Activated T-helper 1 cell treated with anti-CD3 and anti-CD28 coated beads, Interleukin-12 subunit alpha, Interleukin-12 subunit beta, Interleukin-2, Interleukin-4 antibody, amounts not matched to agents 30 ng/mL and 10 ng/mL and 1 ng/mL, durations not matched to agents 14 hours and 24 hours and 36 hours (primary cell): ENCODE measurements at regions not wholly inside any gene's neighbourhood (a gene's known extent, or its start where the extent isn't known, plus 50 kb on each side); places are given as distances from the start of the nearest gene placed in this dataset.
"Not testable (repeated sequence)": the region's sequence is repeated elsewhere in the genome, so short reads cannot be mapped to it uniquely, and the experiment has no call there.

Experiments
- DNase-seq: peaks from one replicate; pipeline ENCODE4 v3.0.0; 2021; ENCODE audit warnings: low spot score
- H3K27ac Mint-ChIP-seq: one replicate; pipeline ENCODE4 v1.8.0; 2021; ENCODE audit warnings: mild to moderate bottlenecking, mixed read lengths
- H3K27me3 Mint-ChIP-seq: one replicate; pipeline ENCODE4 v1.8.0; 2022; ENCODE audit warnings: mild to moderate bottlenecking, moderate library complexity, mixed read lengths; ENCODE audit not compliant: insufficient read depth
- H3K36me3 Mint-ChIP-seq: one replicate; pipeline ENCODE4 v1.8.0; 2021; ENCODE audit warnings: low read depth, mixed read lengths
- H3K4me1 Mint-ChIP-seq: one replicate; pipeline ENCODE4 v1.8.0; 2021; ENCODE audit warnings: low read depth, mixed read lengths
- H3K4me3 Mint-ChIP-seq: one replicate; pipeline ENCODE4 v1.8.0; 2021; ENCODE audit warnings: mild to moderate bottlenecking, moderate library complexity, mixed read lengths
- H3K9me3 Mint-ChIP-seq: one replicate; pipeline ENCODE4 v1.8.0; 2021; ENCODE audit warnings: mixed read lengths
- intact Hi-C: fragments of 100-400 bp; cut with micrococcal nuclease; formaldehyde crosslinking; loops from one replicate; pipeline ENCODE4 v1.15.1; 2024

DNA sequence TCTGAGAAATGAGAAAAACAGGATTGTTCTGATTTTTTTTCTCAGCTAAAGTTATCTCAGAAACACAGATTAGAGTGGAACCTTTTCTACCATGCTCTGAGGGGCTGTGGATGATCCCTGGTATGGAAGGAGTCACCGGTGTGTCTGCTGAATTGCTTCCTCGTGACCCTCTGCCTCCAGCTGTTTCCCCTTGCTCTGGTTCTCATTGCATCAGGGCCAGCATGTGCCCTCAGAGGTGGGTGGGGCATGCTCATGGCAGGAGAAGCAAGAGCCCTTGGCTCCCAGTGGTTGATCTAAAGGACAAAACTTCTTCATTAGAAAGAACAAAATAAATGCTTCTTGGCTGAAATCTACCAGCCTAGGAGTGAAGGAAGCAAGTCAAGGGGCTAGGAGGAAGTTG is 183.2 kb upstream of the HMCN1 start:
- Mint-ChIP-seq H3K27ac (no peak overlapping the region), H3K4me1 (peaks cover 4% of the 10 kb centered on the region), H3K27me3 (no peaks in the 10 kb centered on the region), H3K9me3 (peaks cover 15% of the 10 kb centered on the region), H3K36me3 (peaks cover 4% of the 10 kb centered on the region), H3K4me3 (no peak overlapping the region)
- no peak for DNase-seq
- intact Hi-C loops = no loop called here

DNA sequence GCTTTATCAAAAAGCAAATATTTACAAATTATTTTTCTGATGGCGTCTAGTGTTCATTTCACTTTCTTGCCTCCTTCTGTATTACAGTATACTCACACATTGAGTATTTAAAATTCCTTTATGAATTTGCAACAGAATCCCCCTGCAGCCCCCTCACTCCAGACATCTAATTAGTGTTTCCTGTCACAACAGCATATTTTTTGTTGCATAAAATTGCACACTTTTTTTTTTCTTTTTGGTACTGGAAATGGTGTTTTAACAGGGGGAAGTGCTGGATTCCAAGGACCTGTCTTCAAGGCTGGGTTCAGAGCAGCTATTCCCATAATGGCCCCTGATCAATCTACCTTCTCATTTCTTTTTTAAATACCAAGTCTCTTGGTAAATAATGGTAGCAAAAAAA is 184.3 kb upstream of the HMCN1 start:
- Mint-ChIP-seq H3K4me1 (peaks cover 4% of the 10 kb centered on the region), H3K36me3 (peaks cover 4% of the 10 kb centered on the region), H3K9me3 (peaks cover 15% of the 10 kb centered on the region), H3K27me3 (no peaks in the 10 kb centered on the region), H3K4me3 (no peak overlapping the region), H3K27ac (no peak overlapping the region)
- no peak for DNase-seq
- intact Hi-C loops = no loop called here

DNA sequence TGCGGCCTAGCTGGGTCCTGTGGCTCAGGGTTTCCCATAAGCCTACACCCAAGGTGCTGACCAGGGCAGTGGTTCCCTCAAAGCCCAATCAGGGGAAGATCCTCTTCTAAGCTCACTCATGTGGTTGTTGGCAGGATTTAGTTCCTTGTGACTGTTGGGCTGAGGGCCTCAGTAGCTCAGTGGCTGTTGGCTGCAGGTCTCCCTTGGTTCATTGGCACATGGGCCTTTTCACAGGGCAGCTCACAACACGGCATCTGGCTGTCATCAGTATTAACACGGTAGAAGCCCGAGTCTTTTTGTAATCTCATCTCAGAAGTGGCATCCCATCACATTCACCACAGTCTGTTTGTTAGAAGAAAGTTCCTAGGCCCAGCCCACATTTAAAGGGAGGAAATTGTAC is 188.2 kb upstream of the HMCN1 start:
- no peaks in the 10 kb centered on the region for H3K27me3 Mint-ChIP-seq
- H3K36me3 Mint-ChIP-seq = peaks cover 5% of the 10 kb centered on the region
- H3K4me1 Mint-ChIP-seq = peaks cover 4% of the 10 kb centered on the region
- no peak overlapping the region for H3K27ac Mint-ChIP-seq
- no peak overlapping the region for H3K4me3 Mint-ChIP-seq
- intact Hi-C loops = no loop called here
- H3K9me3 Mint-ChIP-seq = peaks cover 1% of the 10 kb centered on the region
- DNase-seq = no peak

DNA sequence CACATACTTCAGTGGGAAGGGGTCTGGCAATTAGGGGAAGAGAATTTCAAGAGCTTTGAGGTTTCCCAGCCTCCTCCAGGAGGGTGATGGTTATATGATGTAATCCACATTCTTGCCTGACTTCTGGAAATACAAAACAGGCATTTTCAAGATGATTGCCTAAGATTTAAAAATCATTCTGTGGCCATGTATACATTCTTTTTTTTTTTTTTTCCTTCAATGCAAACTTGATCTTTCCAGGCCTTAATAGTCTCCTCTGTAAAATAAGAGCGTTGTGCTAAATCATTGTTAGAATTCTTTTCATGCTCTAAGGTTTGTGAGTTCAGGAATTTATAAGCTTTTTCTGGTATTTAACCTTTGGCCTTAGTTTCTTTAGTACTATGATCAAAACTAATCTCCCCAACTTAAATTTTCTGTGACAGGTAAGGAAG is 192.3 kb upstream of the HMCN1 start:
- no peak overlapping the region for H3K27ac Mint-ChIP-seq

DNA sequence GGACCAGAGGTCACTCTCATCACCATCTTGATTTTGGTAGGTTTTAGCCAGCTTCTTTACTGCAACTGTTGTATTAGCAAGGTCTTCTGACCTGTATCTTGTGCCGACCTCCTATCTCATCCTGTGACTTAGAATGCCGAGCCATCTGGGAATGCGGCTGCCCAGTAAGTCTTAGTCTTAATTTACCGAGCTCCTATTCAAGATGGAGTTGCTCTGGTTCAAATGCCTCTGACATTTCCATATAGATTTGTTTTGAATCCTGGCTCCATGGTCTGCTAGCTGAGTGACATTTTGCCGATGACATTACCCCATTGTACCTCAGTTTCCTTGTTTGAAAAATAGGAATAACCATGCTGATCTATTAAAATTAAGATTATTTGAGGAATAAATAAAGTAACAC is 193.9 kb upstream of the HMCN1 start:
- Mint-ChIP-seq H3K27ac (no peak overlapping the region), H3K27me3 (peaks cover 1% of the 10 kb centered on the region), H3K36me3 (peaks cover 5% of the 10 kb centered on the region), H3K4me3 (no peak overlapping the region), H3K9me3 (peaks cover 19% of the 10 kb centered on the region), H3K4me1 (peaks cover 9% of the 10 kb centered on the region)
- DNase-seq = no peak
- intact Hi-C loops = no loop called here

More for the DNA sequence above, 192.3 kb upstream of the HMCN1 start:
- intact Hi-C loops = no loop called here
- Mint-ChIP-seq H3K9me3 (peaks cover 19% of the 10 kb centered on the region), H3K4me1 (peaks cover 9% of the 10 kb centered on the region), H3K36me3 (peaks cover 5% of the 10 kb centered on the region), H3K4me3 (no peak overlapping the region), H3K27me3 (no peaks in the 10 kb centered on the region)
- DNase-seq = no peak

DNA sequence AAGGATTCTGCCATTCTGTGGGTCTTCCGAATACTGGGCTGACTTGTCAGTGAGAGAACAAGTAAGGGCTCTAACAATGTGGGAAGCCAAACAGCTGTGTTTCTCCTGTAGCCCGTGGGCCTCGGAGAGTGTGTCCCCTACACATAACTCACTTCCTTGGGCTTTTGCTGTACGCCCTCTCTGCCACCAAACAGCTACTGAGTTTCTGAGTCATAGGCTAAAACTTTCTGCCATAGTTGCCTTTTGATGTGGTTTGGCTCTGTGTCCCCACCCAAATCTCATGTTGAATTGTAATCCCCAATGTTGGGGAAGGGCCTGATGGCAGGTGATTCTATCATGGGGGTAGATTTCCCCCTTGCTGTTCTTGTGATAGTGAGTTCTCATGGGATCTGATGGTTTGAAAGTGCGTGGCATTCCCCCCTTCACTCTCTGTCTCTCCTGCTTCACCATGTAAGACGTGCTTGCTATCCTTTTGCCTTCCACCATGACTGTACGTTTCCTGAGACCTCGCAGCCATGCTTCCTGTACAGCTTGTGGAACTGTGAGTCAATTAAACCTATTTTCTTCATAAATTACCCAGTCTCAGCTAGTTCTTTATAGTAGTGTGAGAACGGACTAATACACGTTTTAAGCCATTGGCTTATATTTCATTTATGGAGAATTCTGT is 194.8 kb upstream of the HMCN1 start:
- Mint-ChIP-seq H3K27me3 (peaks cover 1% of the 10 kb centered on the region), H3K4me3 (no peak overlapping the region), H3K27ac (peak overlapping the region; percentile 53), H3K4me1 (peaks cover 9% of the 10 kb centered on the region), H3K36me3 (peaks cover 5% of the 10 kb centered on the region), H3K9me3 (peaks cover 19% of the 10 kb centered on the region)
- intact Hi-C loops = no loop called here
- no peak for DNase-seq

DNA sequence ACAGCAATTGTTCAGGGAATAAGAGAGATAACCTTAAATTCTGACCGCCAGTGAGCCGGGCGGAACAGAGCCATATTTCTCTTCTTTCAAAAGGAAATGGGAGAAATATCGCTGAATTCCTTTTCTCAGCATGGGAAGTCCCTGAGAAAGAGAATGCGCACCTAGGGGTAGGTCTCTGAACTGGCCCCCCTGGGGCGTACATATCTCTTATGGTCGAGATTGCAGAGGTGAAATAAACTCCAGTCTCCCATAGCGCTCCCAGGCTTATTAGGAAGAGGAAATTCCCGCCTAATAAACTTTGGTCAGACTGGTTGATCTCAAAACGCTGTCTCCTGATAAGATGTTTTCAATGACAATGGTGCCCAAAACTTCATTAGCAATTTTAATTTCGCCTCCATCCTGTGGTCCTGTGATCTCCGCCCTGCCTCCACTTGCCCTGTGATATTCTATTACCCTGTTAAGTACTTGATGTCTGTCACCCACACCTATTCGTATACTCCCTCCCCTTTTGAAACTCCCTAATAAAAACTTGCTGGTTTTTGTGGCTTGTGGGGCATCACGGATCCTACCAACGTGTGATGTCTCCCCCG is 195.8 kb upstream of the HMCN1 start:
- H3K4me3 Mint-ChIP-seq, H3K27me3 Mint-ChIP-seq, DNase-seq, H3K36me3 Mint-ChIP-seq, H3K27ac Mint-ChIP-seq, intact Hi-C loops, H3K4me1 Mint-ChIP-seq: not testable (repeated sequence)
- peaks cover 19% of the 10 kb centered on the region for H3K9me3 Mint-ChIP-seq

DNA sequence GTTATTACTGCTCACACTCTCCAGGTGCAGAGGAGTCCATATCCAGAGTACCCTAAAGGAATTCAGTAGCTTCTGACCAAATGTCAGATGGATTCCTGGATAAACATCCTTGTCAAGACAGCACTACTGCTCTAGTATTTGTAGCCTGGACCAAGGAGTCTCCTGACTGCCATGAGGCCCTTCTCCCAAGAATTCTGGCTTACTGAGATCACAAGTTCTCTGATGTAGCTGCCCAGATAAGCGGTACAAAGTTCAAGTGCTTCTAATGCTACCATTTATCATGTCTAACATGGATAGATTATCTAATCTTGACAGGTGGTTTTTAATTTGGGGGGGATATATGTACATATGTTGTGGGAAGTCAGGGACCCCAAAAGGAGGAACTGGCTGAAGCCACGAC is 196.6 kb upstream of the HMCN1 start:
- no peak for DNase-seq
- Mint-ChIP-seq H3K9me3 (peaks cover 19% of the 10 kb centered on the region), H3K36me3 (peaks cover 5% of the 10 kb centered on the region), H3K4me1 (peaks cover 9% of the 10 kb centered on the region), H3K27ac (no peak overlapping the region), H3K4me3 (no peak overlapping the region), H3K27me3 (peaks cover 1% of the 10 kb centered on the region)
- intact Hi-C loops = no loop called here

DNA sequence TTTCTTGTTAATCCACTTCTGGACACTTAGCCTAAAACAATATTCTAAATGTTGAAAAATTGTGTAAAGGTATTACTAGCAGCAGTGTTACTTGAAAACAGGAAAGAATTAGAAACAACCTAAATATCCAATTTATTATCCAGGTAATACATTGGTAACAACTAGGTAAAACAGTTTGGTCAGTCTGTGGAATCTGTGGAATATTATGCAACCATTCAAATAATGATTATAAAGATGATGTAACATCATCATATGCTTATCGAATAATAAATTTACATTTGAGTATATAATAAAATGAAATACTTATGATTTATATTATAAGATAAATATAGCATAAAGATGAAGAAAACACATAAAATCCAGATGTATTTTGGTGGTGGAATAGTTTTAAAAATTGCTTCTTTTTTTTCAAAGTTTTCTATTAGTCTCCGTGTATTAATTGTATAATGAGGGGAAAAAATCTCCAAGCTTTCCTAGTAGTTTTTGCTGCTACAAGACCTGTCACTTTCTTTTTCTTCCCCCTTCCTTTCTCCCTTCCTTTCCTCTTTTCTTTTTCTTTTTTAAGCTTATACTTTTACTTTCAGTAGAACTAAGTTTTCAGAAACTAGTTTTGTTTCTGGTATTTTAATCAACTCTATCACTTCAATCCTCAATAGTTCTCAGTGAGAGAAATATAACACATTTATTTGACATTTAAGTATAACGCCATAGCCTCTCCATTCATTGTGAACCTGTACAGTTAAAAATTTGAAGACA is 197.8 kb upstream of the HMCN1 start:
- no peak for DNase-seq
- H3K36me3 Mint-ChIP-seq = peaks cover 4% of the 10 kb centered on the region
- H3K9me3 Mint-ChIP-seq = peaks cover 23% of the 10 kb centered on the region
- no peak overlapping the region for H3K4me3 Mint-ChIP-seq
- peaks cover 9% of the 10 kb centered on the region for H3K4me1 Mint-ChIP-seq
- peaks cover 1% of the 10 kb centered on the region for H3K27me3 Mint-ChIP-seq
- H3K27ac Mint-ChIP-seq = no peak overlapping the region
- intact Hi-C loops = no loop called here

DNA sequence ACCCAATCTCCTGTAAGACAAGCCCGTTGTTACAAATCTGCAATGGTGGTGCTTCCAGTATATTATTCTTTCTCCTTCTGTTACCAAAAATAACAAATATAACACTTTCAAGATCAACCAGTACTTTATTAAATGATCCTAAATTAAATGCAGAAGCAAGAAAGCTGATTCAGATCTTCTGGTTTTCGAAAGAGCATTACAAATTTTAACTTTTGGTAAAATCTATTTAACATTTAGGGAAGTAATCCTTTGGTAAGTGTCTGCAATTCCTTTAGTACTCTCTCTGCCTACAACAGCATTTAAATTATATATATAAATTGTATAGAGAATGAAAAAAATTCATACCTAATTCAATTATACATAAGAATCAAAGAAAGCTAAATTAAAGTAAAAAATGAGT is 198.6 kb upstream of the HMCN1 start:
- H3K4me3 Mint-ChIP-seq = no peak overlapping the region
- no peak overlapping the region for H3K27ac Mint-ChIP-seq
- intact Hi-C loops = no loop called here
- H3K4me1 Mint-ChIP-seq = peaks cover 9% of the 10 kb centered on the region
- H3K9me3 Mint-ChIP-seq = peaks cover 19% of the 10 kb centered on the region
- no peak for DNase-seq
- peaks cover 5% of the 10 kb centered on the region for H3K36me3 Mint-ChIP-seq
- H3K27me3 Mint-ChIP-seq = peaks cover 1% of the 10 kb centered on the region

DNA sequence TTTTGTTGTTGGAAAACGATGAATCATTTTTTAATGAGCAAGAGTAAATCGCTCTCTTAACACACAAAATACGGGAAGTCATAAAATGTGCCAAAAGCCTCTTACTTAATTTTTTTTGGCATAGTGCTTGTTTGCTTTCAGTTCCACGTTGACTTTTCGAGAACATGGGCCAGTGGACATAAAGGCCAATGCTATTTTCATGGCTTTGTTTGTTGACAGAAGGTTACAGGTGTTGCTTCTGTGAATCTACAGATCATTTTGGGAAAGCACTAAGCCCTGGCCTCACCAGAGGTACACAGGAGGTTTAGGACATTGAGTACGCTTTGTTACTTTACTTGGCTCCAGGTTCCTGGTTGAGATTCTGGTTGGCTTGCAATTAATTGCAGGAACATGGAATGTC is 199.4 kb upstream of the HMCN1 start:
- H3K4me3 Mint-ChIP-seq = no peak overlapping the region
- H3K4me1 Mint-ChIP-seq = peaks cover 8% of the 10 kb centered on the region
- peaks cover 12% of the 10 kb centered on the region for H3K9me3 Mint-ChIP-seq
- H3K27me3 Mint-ChIP-seq = peaks cover 1% of the 10 kb centered on the region
- intact Hi-C loops = no loop called here
- no peak for DNase-seq
- H3K36me3 Mint-ChIP-seq = peaks cover 4% of the 10 kb centered on the region
- no peak overlapping the region for H3K27ac Mint-ChIP-seq

DNA sequence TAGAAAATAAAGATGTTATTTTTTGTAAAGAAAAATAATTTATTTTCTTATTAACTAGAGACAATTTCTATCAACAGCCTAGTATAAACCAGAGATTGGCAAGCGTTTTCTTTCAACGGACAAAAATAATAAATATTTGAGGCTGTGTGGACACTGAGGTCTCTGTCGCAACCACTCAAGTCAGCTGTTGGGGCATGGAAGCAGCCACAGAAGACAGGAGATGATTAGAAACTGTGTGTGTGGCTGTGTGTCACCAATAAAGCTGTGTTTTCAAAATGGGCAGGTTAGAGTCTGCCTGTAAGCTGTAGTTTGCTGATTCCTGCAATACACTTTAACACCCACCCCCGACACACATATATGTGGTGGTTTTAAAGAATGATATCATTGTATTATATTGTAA is 200.6 kb upstream of the HMCN1 start:
- Mint-ChIP-seq H3K27me3 (peaks cover 1% of the 10 kb centered on the region), H3K27ac (no peak overlapping the region), H3K4me3 (no peak overlapping the region), H3K9me3 (peaks cover 5% of the 10 kb centered on the region), H3K4me1 (no peaks in the 10 kb centered on the region), H3K36me3 (peaks cover 1% of the 10 kb centered on the region)
- intact Hi-C loops = no loop called here
- no peak for DNase-seq

DNA sequence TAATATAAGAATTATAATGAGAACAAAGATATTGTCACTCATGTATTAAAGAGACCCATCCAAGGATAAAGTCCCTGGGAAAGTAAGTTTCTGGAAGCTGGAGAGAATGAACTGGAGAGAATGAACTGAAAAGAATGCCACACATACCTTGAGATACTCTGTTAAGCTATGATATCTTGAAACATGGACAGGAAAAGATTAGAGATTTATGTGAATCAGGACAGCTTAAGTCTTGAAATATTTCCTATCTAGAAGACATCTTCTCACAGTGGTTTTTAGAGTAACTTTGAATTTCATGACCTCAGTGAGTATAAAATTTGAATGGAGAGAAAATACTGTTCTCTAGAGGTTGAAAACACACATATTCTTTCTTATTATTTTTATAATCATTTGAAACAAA is 201.3 kb upstream of the HMCN1 start:
- Mint-ChIP-seq H3K4me1 (no peaks in the 10 kb centered on the region), H3K27ac (no peak overlapping the region), H3K9me3 (peaks cover 5% of the 10 kb centered on the region), H3K4me3 (no peak overlapping the region), H3K36me3 (peaks cover 1% of the 10 kb centered on the region), H3K27me3 (peaks cover 1% of the 10 kb centered on the region)
- intact Hi-C loops = no loop called here
- DNase-seq = no peak
